Ramos (cell line): ENCODE measurements at regions not wholly inside any gene's neighbourhood (a gene's known extent, or its start where the extent isn't known, plus 50 kb on each side); places are given as distances from the start of the nearest gene placed in this dataset.

Source experiments
- in situ Hi-C: fragments of 300-500 bp; cut with MboI; formaldehyde crosslinking; loops from one replicate; pipeline ENCODE4 v1.14.3; 2022; ENCODE audit warnings: low sequenced_read_pairs; ENCODE audit not compliant: unreplicated experiment

DNA sequence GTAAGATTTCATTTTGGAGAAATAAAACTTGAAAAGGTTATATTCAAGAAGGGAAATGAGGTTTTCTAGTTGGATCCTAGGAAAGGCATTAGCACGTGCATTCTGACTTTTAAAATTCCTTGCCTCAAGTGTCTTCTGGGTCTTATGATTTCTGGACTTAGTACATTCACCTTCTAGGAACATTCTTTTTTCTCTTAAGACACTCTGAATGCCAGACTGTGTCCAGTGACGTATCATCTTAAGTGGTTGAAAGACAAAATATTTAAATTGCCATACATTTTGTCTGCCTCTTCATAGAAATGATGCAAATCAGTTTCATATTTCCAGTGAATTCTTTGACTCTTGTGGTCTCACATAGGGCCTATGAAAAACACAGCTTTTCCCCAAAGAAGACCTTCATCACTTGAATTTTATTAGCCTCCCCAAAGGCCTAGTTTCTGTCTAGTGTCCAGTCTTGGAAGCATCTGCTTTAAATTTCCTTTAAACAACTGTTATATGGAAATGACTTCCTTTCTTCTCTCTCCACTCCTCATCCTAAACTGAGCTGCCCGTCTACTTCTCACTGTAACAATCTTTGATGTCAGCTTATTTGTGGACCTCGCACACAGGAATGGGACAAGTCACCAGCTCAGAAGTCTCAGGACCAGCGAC is 187.2 kb downstream of the HLX start:
- in situ Hi-C loops: no loop called here

DNA sequence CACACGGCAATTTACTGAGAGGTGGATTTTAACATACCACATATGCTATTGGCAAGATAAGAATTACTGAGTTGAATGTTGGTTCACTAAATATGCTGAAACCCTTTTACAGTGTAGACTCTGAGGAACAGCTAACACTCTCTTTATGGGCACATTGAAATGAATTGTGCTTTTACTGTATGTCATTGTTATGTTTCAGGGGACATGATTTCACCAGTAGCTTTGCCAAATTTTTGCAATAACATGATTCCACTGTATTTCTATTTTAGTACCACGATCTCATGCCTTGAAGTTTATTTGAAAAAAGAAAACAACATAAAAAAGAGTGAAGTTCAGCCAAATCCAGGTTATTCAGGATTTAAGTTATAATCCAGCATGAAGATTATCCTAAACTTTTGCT is 188.5 kb downstream of the HLX start:
- in situ Hi-C loops: no loop called here

DNA sequence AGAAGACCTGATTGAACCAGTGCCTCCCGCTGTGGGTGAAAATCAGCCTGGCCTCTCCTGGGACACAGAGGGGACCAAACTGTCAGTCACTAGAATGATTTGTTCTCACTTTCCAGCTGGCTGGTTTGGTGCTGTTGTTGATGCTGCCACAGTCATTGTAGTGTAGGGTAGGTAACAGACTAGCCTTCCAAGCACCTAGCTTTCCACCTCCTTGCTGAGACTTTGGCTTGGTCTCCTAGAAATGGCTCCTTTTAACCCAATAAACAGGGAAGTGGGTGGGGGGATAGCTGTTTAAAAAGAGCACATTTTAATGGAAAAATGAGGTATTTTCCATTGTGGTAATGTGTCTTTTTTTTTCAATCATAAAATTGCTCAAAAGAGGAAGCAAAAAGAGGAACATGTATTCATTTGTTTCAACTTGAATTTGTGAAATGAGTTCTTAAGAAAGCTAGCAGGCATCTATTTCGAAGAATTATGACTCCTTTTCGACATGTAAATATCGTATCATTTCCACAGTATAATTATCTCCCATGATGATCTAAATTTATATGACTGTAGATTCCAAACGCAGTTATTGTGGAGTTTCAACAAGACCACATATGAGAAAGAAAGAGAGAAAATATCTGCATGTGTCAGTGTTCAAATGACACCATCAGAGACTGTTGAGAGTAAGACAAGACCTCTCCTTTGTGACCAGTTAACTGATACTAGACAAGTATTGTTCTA is 190.1 kb downstream of the HLX start:
- in situ Hi-C loops: no loop called here

DNA sequence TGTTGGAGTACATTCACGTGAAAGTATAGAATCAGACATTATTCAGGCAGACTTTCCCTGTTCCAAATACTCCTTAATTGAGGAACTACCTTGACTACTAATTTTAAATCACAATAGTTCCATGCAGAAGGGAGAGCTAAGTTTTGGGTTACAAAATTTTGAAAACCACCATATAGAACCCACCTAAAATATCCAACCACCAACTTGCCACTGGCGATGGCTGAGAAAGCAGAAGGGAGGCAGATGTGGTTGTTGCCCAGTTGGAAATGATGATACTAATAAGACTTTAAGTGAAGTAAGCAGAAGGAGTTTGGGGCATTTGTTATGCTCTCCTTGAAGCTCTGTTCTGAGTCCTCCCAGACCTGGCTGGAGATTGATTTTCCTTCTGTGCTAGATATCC is 190.7 kb downstream of the HLX start:
- in situ Hi-C loops: no loop called here

DNA sequence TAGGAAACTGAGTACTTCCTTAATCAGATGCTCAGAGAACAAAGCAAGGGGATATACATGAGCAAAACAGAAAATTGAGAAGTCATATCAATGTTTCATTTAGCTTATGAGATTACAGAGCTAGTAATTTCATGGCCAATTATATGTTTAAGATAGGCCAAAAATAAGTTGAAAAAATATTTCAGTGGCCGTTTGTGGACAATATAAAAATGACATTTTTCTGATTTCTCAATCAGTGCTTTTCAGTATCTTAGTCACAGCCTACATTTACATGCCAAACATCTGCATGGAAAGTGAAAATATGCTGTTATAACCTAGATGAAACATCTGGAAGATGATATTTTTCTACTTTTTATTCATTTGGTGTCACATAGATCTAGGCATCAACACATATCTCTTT is 192.5 kb downstream of the HLX start:
- in situ Hi-C loops: no loop called here

DNA sequence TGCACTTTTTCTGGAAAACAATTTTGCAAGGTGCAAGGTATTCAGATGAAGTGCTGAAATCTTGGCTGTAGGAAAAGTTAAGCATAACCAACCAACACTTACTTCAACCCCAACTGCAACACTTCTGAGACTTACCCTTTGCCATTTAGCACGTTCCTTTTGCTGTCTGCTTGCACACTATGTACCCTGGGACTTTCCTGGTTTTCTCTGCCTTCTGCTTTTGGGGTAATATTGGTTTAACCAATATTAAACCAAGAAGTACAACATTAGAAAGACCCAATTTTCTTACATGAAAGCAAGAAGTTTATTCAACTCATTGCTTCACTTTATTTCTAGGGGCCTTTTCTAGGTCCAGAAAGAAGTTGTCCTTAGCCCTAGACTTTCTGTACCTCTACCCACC is 193.0 kb downstream of the HLX start:
- in situ Hi-C loops: no loop called here

DNA sequence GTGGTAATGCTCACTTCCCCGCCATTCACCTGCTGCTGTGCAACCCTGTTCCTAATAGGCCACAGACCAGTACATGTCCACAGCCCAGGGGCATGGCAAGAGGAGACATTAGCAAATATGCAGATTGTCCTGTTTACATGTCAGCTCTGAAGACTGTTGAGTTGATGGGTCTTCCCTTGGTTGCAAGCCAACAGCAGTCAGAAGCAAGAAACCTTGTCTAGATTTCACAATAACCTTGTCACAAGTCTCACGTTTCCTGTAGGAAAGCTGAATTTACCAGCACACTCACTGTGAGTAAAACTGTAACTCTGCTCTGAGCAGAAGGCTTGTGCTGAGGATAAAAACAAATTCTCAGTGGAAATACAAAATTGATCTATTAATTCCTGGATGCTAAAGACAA is 195.1 kb downstream of the HLX start:
- in situ Hi-C loops: no loop called here

DNA sequence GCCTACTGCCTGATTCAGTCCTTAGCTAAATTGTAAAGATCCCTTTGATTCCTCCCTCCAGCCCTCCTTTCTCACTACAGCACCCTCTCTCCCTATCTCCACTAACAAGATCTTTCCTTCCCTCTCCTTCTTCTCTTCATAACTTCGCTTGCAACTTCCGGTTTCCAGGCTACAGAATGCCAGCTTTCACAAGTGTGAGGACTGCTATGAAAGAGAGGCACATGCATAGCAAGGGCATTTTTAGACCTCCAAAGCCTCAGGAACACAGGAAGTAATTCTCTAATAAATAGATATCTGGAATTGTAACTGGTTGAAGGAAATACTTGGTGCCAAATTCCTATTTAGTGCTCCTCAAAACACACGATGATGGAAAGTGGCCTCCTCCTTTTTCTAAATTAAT is 196.7 kb downstream of the HLX start:
- in situ Hi-C loops: no loop called here

DNA sequence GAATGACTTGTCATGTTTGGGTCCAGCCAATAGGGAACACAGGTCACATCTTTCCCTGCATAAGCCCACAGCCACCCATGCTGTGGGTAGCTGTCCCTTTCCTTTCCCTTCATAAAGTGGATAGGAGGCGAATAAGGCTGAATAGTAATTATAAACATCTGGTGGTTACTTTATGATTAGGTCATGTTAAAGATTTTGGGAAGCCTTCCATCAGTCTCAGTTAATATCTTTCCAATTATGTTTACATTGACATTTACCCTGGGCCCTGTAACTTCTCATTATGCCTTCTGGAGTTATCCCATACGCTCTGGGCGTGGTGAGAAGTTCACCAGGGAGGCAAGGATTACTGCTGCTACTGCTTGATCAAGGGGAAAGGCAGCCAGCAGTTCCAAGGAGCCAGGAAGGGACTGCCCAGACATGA is 197.2 kb downstream of the HLX start:
- in situ Hi-C loops: no loop called here

DNA sequence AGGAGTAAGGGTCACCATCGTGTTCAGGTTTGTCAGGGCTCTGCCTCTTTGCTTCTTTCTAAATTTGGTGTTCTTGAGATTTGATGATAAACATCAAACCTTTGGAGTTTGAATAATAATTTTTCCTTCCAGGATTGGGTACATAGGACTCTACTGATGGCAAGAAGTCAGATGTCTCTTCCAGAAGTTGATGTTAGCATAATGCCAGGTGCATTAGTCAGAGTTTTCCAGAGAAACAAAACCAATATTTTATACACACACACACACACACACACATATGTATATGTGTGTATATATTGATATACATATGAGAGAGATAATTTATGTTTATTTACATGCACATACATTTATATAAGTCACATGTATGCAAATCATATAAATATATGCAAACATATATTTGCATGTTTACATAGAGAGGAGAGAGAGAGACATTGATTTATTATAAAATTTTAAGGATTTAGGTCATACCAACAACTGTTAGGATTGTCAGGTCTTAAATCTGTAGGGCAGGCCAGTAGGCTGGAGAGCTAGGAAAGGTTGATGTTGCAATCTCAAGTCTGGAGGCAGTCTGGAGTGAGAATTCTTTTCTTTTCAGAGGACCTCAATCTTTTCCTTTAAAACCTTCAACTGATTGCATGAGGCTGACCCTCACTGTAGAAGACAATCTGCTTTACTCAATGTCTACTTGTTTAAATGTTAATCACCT is 199.2 kb downstream of the HLX start:
- in situ Hi-C loops: no loop called here

DNA sequence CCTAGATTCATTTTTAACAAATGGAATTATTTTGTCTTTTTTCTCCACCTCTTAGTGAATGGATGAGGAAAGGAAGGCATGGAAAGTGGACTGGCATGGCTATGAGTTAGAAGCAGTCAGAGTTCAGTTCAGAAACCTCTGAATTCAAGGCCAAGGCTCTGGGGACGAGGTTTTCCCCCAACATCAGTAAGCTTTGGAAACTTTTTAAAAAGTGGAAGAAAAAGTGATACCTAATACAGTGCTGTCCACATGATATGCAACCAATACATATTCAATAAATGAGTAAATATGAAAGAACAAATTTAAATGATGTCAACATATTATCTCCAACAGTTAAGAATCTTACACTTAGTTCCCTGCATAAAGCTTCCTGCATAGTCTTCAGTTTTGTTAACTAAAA is 204.7 kb downstream of the HLX start:
- in situ Hi-C loops: no loop called here

DNA sequence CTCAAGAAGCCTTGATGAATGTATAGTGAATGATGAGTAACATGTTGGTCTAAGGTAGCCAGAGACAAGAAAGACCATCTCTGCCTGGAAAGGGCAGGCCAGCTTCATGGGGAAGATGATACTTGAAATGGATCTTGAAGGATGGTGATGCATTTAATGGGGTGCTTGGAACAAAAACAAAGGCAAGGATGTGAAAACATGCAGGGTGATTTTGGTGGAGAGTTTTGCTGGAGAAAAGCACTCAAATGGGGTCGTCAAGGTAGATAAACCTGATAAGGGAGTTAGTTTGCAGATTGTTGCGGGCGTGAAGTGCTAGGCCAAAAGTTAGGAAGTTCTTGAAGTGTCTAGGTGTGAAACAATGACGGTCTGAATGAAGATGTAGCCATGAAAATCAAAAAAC is 205.4 kb downstream of the HLX start:
- in situ Hi-C loops: no loop called here

DNA sequence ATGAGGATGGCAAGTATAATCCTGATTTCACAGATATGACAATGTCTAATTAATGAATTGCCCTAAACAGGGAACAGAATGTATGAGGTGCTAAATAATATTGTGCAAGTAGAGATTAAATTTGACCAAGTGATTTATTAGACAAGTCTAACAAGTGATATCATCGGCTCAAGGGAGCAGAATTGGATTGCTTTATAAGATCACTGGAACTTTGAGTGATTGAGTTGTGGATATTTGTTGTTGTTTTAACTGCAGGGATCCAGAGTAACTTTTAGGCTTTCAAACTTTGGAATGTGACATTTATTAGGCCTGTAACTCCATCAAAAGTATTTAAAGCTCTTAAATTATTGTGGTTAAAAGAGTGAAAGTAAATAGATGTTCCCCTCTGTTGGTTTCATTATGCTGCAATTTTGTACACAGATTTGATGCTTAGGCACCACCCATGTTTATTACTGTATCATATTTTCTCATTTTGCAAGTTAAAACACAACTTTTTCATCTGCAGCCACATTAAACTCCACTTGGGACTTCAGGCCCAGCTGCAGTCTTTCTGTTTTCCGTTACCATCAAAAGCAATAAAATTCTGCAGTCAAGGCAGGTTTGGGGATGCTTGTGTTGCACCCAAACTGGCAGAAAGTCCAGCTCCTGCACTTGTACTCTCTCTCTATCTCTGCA is 206.6 kb downstream of the HLX start:
- in situ Hi-C loops: no loop called here

DNA sequence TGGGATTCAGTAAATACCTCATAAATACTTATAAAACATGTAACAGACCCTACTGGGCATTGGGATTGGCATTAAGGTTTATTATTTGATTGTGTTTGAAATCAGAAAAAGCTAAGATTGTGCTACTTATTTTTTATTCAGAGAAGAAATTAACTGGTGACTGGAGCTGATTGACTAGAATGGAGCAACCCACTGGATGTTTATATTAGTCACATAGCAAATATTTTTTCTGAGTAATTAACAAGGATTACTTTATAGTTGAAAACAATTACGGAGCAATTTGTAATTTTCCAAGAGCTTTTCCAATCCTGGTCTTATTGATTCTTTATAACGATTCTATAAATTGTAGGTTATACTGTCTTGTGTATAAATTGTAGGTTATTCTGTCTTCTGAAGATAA is 208.7 kb downstream of the HLX start:
- in situ Hi-C loops: no loop called here

DNA sequence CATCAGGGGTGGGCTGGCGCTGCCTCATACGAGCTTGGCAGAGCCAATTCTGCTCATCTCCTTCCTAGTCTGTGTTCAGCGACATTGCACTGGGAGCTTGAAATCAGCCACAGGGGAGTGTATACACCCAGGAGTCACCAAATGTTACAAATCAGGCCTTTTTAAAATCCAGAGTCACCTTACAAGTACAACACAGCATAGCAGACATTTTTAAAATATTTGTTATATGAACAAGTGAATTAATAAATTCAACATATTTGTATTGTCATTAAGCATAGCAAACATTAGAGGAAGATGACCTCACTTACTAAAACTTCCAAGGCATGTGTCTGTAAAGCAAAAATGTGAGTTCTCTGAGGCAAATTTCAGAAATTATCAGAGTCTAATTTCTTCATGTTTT is 210.0 kb downstream of the HLX start:
- in situ Hi-C loops: no loop called here

DNA sequence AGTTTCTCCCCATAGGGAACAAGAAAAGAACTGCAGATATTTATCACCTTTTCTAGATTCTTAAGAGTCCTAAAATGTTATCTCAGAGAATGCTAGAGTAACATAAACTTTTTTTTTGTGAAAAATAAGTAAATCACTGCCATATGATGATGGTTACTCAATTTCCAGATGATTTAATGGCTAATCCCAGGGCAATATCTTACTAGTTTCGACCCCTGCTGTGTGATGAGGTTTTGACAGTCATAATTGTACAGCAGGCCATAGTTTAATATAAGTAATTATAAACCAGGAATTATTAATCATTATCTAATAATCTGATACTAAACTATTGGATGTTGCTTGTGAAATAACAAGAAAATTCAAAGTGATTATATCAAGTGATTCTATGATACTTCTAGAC is 210.6 kb downstream of the HLX start:
- in situ Hi-C loops: no loop called here

DNA sequence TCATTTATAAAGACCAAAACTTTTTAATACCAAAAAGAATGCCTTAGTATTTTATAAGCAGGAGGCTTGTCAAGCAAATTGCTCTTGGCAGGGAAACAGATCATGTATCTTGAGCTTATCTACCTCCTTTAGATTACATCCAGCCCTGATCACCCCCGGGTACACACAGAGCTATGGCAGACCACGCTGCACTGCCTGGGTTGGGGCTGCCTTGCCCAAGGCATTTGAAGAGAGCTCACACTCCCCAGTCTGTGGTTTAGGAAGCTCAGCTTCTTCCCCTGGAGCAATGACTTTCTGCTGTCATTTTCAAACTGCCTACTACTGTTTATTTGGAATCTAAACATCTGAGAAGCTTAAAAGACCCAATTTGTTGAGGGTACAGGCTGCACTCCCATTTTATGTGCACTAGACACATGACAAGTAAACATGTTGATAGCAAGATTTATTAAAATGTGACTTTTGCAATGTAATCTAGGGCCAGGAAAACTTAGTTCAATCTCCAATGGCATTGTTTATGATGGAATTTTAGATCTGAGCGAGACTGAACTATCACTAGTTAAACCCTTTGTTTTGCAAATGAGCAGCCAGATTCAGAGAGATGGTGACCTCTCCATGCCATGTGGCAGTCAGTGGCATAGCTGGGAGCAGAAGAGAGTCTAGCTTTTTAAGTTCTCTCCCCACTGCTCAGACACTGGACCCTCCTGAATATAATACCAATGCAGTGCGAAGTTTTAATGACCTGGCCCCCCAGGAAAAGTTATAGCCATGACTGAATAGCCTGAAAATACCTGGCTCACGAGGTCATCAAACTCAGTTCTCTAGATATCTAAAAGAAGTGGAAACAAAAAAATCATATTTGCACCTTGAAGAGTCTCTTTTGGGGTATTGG is 214.9 kb downstream of the HLX start:
- in situ Hi-C loops: no loop called here

DNA sequence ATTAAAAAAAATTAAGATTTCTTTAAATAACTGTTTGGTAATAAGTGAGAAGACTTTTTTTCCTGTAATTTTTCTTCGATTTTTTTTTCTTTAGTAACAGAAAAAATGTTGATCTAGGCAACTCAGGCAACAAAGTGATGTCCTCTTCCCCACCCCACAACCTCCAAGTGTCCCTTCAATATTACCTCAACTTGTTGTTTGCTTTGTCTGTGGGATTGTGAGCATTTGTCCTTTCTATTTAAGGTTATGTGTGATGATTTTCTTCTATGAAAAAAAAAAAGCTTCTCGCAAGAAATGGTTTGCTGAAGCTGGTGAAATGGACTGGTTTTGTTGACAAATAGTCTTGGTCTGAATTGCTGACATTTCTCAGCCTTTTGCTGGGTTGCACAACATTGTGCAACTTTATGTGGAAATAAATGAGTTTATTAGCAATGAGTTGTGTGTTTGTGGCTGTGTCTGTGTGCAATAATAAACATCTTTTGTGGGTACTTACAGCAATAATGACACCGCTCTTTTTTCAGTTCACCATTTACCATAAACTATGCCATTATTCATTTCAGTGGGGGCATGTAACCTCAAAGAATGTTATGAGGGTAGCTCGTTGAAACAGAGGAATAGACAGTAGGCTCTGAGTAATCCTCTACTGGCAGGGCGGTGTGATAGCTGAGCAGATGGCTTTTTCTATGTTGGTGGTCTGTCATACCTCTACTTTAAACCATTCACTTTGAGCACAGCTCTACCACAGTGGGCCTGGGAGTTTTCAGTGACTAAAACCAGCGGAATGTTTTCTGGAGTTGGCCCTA is 218.4 kb downstream of the HLX start:
- in situ Hi-C loops: no loop called here
